ENCODE measurements at regions not wholly inside any gene's neighbourhood (a gene's known extent, or its start where the extent isn't known, plus 50 kb on each side); places are given as distances from the start of the nearest gene placed in this dataset.

DNA sequence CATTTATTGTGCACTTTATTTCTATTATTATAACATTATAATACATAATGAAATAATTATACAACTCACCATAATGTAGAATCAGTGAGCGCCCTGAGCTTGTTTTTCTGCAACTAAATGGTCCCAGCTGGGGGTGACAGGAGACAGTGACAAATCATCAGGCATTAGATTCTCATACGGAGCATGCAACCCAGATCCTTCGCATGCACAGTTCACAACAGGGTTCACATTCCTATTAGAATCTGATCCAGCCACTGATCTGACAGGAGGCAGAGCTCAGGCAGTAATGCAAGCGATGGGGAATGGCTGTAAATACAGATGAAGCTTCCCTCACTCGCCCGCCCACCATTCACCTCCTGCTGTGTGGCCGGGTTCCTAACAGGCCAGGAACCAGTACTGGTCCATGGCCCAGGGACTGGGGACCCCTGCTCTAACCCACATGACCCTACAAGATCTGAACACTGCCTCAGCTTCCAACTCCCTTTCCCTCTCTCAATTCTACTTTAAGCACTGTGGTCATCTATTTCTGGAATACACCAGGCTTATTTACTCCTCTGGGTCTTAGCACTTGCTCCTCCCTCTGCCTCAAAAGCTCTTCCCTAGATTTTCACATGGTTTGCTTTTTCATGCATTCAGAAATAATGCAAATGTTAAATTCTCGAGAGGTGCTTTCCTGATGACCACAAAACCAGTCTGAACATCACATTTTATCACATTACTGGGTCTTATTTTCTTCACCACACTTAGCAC, 166.8 kb upstream of the HCCS start (continued):
- TF ChIP-seq, protein P1, sequence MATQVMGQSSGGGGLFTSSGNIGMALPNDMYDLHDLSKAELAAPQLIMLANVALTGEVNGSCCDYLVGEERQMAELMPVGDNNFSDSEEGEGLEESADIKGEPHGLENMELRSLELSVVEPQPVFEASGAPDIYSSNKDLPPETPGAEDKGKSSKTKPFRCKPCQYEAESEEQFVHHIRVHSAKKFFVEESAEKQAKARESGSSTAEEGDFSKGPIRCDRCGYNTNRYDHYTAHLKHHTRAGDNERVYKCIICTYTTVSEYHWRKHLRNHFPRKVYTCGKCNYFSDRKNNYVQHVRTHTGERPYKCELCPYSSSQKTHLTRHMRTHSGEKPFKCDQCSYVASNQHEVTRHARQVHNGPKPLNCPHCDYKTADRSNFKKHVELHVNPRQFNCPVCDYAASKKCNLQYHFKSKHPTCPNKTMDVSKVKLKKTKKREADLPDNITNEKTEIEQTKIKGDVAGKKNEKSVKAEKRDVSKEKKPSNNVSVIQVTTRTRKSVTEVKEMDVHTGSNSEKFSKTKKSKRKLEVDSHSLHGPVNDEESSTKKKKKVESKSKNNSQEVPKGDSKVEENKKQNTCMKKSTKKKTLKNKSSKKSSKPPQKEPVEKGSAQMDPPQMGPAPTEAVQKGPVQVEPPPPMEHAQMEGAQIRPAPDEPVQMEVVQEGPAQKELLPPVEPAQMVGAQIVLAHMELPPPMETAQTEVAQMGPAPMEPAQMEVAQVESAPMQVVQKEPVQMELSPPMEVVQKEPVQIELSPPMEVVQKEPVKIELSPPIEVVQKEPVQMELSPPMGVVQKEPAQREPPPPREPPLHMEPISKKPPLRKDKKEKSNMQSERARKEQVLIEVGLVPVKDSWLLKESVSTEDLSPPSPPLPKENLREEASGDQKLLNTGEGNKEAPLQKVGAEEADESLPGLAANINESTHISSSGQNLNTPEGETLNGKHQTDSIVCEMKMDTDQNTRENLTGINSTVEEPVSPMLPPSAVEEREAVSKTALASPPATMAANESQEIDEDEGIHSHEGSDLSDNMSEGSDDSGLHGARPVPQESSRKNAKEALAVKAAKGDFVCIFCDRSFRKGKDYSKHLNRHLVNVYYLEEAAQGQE (IDR thresholded peaks at IDR 0.05), result no peak
- TF ChIP-seq, protein P2, sequence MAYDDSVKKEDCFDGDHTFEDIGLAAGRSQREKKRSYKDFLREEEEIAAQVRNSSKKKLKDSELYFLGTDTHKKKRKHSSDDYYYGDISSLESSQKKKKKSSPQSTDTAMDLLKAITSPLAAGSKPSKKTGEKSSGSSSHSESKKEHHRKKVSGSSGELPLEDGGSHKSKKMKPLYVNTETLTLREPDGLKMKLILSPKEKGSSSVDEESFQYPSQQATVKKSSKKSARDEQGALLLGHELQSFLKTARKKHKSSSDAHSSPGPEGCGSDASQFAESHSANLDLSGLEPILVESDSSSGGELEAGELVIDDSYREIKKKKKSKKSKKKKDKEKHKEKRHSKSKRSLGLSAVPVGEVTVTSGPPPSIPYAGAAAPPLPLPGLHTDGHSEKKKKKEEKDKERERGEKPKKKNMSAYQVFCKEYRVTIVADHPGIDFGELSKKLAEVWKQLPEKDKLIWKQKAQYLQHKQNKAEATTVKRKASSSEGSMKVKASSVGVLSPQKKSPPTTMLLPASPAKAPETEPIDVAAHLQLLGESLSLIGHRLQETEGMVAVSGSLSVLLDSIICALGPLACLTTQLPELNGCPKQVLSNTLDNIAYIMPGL (CRISPR knock-in tag; IDR thresholded peaks at IDR 0.05; ENCODE audit: borderline replicate concordance), result no peak

DNA sequence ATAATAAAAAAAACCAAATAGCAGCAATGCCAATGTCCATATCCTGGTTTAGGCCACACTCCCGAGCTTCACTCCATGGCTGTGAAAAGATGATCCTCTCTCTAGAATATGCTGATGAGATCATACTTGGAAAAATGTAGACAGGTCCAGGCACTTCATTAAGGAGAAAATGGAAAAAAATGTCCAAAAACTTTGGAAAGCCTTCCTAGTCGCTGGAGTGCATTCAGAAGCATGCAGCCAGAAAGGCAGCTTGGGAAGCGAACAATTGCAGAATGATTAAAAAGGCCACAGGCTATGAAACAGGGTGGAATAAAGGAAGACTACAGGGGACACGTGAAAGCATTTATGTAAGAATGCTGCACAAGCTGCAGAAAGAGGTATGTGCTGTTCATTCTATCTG, 165.6 kb upstream of the HCCS start:
- H3K27ac ChIP-seq, result no peak overlapping the region
- H3K4me3 ChIP-seq, result no peak overlapping the region
- H3K4me1 ChIP-seq, result no peaks in the 10 kb centered on the region
- ATAC-seq (no peak), FAIRE-seq (no peak), DNase-seq (ENCODE audit: low read depth in 1 of 2, low spot score in 1 of 2) (no peak)
- TF ChIP-seq RFX5 (IDR thresholded peaks at IDR 0.05) (no peak), HDAC2 (IDR thresholded peaks at IDR 0.05) (no peak)
- TF ChIP-seq, protein P1 (IDR thresholded peaks at IDR 0.05), result no peak
- TF ChIP-seq, protein P3, sequence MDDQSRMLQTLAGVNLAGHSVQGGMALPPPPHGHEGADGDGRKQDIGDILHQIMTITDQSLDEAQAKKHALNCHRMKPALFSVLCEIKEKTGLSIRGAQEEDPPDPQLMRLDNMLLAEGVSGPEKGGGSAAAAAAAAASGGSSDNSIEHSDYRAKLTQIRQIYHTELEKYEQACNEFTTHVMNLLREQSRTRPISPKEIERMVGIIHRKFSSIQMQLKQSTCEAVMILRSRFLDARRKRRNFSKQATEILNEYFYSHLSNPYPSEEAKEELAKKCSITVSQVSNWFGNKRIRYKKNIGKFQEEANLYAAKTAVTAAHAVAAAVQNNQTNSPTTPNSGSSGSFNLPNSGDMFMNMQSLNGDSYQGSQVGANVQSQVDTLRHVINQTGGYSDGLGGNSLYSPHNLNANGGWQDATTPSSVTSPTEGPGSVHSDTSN (IDR thresholded peaks at IDR 0.05), result no peak
- TF ChIP-seq, protein P4, sequence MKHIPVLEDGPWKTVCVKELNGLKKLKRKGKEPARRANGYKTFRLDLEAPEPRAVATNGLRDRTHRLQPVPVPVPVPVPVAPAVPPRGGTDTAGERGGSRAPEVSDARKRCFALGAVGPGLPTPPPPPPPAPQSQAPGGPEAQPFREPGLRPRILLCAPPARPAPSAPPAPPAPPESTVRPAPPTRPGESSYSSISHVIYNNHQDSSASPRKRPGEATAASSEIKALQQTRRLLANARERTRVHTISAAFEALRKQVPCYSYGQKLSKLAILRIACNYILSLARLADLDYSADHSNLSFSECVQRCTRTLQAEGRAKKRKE (CRISPR knock-in tag; IDR thresholded peaks at IDR 0.05; ENCODE audit: low read depth), result no peak
- ChIA-PET CTCF (interaction anchor here (1.3 kb wide), 1 partner anchor 17 kb away, joined by 3 read pairs; no protein-coding TSS in a partner anchor), POLR2A (no interaction called here)
- no peaks in the 10 kb centered on the region for H3K9me3 ChIP-seq
- WGBS (ENCODE audit: missing lambda C conversion rate), result 82% methylated on average over 4 of the region's 4 CpGs
- H3K4me2 ChIP-seq, result no peak overlapping the region

DNA sequence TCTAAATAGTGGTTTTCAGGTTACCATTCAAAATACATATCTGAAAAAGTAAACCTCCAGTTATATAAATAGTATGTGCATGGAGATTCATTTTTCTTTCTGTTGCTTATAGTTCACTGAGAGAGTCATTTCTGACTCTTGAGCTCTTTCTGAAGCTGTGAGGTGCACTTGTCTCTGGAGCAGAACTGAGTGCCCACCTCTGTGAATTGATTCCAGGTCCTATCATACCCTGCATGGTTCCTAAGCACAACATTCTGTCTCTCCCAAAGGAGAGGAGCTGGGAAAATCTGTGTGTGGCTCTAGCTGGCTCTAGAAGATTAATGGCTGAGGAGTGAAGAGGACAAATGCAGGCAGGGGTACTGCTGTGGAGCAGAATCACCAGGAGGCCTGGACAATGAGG, 161.6 kb upstream of the HCCS start:
- no peak overlapping the region for H3K27ac ChIP-seq
- DNase-seq (ENCODE audit: low read depth in 1 of 2, low spot score in 1 of 2) (no peak), ATAC-seq (no peak), FAIRE-seq (peak; percentile 56)
- no peaks in the 10 kb centered on the region for H3K9me3 ChIP-seq
- H3K4me3 ChIP-seq, result no peak overlapping the region
- ChIA-PET POLR2A (no interaction called here), CTCF (no interaction called here)
- no peak overlapping the region for H3K4me2 ChIP-seq
- no peaks in the 10 kb centered on the region for H3K4me1 ChIP-seq
- no peak for TF ChIP-seq HOXB5 (CRISPR knock-in tag; IDR thresholded peaks at IDR 0.05)
- no peak for TF ChIP-seq RAD21 (conservative IDR thresholded peaks at IDR 0.05 in 1 of 2, IDR thresholded peaks at IDR 0.05 in 1 of 2)
- TF ChIP-seq FOSL2 (IDR thresholded peaks at IDR 0.05), result no peak
- no peak for TF ChIP-seq FOSL2 (CRISPR knock-in tag; IDR thresholded peaks at IDR 0.05)
- no peak for TF ChIP-seq FOXS1 (CRISPR knock-in tag; IDR thresholded peaks at IDR 0.05)
- TF ChIP-seq JUNB (IDR thresholded peaks at IDR 0.05), result no peak
- no peak for TF ChIP-seq NR3C1 (IDR thresholded peaks at IDR 0.05)
- TF ChIP-seq, protein P5, sequence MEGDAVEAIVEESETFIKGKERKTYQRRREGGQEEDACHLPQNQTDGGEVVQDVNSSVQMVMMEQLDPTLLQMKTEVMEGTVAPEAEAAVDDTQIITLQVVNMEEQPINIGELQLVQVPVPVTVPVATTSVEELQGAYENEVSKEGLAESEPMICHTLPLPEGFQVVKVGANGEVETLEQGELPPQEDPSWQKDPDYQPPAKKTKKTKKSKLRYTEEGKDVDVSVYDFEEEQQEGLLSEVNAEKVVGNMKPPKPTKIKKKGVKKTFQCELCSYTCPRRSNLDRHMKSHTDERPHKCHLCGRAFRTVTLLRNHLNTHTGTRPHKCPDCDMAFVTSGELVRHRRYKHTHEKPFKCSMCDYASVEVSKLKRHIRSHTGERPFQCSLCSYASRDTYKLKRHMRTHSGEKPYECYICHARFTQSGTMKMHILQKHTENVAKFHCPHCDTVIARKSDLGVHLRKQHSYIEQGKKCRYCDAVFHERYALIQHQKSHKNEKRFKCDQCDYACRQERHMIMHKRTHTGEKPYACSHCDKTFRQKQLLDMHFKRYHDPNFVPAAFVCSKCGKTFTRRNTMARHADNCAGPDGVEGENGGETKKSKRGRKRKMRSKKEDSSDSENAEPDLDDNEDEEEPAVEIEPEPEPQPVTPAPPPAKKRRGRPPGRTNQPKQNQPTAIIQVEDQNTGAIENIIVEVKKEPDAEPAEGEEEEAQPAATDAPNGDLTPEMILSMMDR (IDR thresholded peaks at IDR 0.05), result no peak
- TF ChIP-seq RARB (CRISPR knock-in tag; IDR thresholded peaks at IDR 0.05), result no peak
- TF ChIP-seq MAZ (IDR thresholded peaks at IDR 0.05; ENCODE audit: borderline replicate concordance, low read depth, low read length), result no peak
- no peak for TF ChIP-seq HOXA7 (CRISPR knock-in tag; IDR thresholded peaks at IDR 0.05)
- no peak for TF ChIP-seq RFX5 (IDR thresholded peaks at IDR 0.05)
- no peak for TF ChIP-seq CEBPB (IDR thresholded peaks at IDR 0.05)
- TF ChIP-seq BHLHE40 (IDR thresholded peaks at IDR 0.05; ENCODE audit: low read depth, low read length), result no peak
- TF ChIP-seq GATA3 (IDR thresholded peaks at IDR 0.05; ENCODE audit: borderline replicate concordance), result no peak
